Caco-2 (cell line): ENCODE measurements at regions not wholly inside any gene's neighbourhood (a gene's known extent, or its start where the extent isn't known, plus 50 kb on each side); places are given as distances from the start of the nearest gene placed in this dataset.

Experiments used
- BruUV-seq: library from RNA; stranded (reverse); fragments of 400-500 nt; replicated peaks from 2 replicates; lab custom pipeline; 2021; lab: Mats Ljungman, UMichigan
- CTCF ChIA-PET: fragments of 300-600 bp; sonication (Branson Sonifier 250); formaldehyde crosslinking; loops from one replicate; lab custom pipeline; 2022; ENCODE audit warnings: antibody characterized with exemption; lab: Charles Lee
- POLR2A ChIA-PET: fragments of 300-600 bp; sonication (Branson Sonifier 250); formaldehyde crosslinking; loops from one replicate; lab custom pipeline; 2022; ENCODE audit warnings: antibody characterized with exemption; lab: Charles Lee
- DNase-seq, 2 experiments: peaks; one replicate each; pipeline versions ENCODE4 v3.0.0 to v3.0.0-alpha.2; 2020 to 2022
- H3K27me3 ChIP-seq: replicated peaks from 2 replicates; pipeline ENCODE4 v1.6.0; 2011; ENCODE audit warnings: low read length; ENCODE audit not compliant: control insufficient read depth, insufficient read depth
- H3K36me3 ChIP-seq: 2 replicates; pipeline ENCODE4 v1.5.1; 2011; ENCODE audit warnings: low read length; ENCODE audit not compliant: control insufficient read depth, insufficient read depth
- H3K4me1 ChIP-seq: fragments of 250-450 bp; sonication (Bioruptor Pico); 2 replicates; pipeline ENCODE4 v1.5.1; 2020; ENCODE audit warnings: mild to moderate bottlenecking
- H3K4me3 ChIP-seq: 2 replicates; pipeline ENCODE4 v1.5.1; 2011; ENCODE audit warnings: low read depth, mild to moderate bottlenecking, control low read depth, low read length
- H3K9me3 ChIP-seq: fragments of 250-450 bp; sonication (Bioruptor Pico); 2 replicates; pipeline ENCODE4 v1.5.1; 2020; ENCODE audit warnings: mild to moderate bottlenecking, moderate library complexity
- H3K27ac Mint-ChIP-seq: one replicate; pipeline ENCODE4 v1.8.0; 2022; ENCODE audit warnings: mixed read lengths; ENCODE audit not compliant: unreplicated experiment
- H3K27me3 Mint-ChIP-seq: one replicate; pipeline ENCODE4 v1.8.0; 2022; ENCODE audit warnings: mixed read lengths; ENCODE audit not compliant: insufficient read depth, unreplicated experiment
- H3K36me3 Mint-ChIP-seq: one replicate; pipeline ENCODE4 v1.8.0; 2022; ENCODE audit warnings: mild to moderate bottlenecking, mixed read lengths; ENCODE audit not compliant: insufficient read depth, unreplicated experiment
- H3K4me1 Mint-ChIP-seq: one replicate; pipeline ENCODE4 v1.8.0; 2022; ENCODE audit warnings: low read depth, mixed read lengths; ENCODE audit not compliant: unreplicated experiment
- H3K4me3 Mint-ChIP-seq: one replicate; pipeline ENCODE4 v1.8.0; 2022; ENCODE audit warnings: mild to moderate bottlenecking, moderate library complexity, mixed read lengths; ENCODE audit not compliant: unreplicated experiment
- H3K9me3 Mint-ChIP-seq: one replicate; pipeline ENCODE4 v1.8.0; 2022; ENCODE audit warnings: mixed read lengths; ENCODE audit not compliant: unreplicated experiment
- intact Hi-C: fragments of 100-400 bp; cut with micrococcal nuclease; formaldehyde crosslinking; loops from one replicate; pipeline ENCODE4 v1.10.0; 2022; ENCODE audit not compliant: unreplicated experiment
- TF ChIP-seq, protein P1 (sequence below), 2 experiments: fragments of 200-600 bp in 1 of 2; IDR thresholded peaks; 1 replicate in 1 of 2; 2 replicates in 1 of 2; pipeline versions ENCODE4 v1.5.1 to v1.8.0; 2011 to 2022; ENCODE audit warnings: antibody characterized with exemption in 1 of 2, control low read depth in 1 of 2, inconsistent platforms in 1 of 2, low read depth in 1 of 2, low read length in 1 of 2, mild to moderate bottlenecking in 1 of 2, moderate library complexity in 1 of 2; ENCODE audit not compliant: insufficient read depth in 1 of 2, severe bottlenecking in 1 of 2, unreplicated experiment in 1 of 2

DNA sequence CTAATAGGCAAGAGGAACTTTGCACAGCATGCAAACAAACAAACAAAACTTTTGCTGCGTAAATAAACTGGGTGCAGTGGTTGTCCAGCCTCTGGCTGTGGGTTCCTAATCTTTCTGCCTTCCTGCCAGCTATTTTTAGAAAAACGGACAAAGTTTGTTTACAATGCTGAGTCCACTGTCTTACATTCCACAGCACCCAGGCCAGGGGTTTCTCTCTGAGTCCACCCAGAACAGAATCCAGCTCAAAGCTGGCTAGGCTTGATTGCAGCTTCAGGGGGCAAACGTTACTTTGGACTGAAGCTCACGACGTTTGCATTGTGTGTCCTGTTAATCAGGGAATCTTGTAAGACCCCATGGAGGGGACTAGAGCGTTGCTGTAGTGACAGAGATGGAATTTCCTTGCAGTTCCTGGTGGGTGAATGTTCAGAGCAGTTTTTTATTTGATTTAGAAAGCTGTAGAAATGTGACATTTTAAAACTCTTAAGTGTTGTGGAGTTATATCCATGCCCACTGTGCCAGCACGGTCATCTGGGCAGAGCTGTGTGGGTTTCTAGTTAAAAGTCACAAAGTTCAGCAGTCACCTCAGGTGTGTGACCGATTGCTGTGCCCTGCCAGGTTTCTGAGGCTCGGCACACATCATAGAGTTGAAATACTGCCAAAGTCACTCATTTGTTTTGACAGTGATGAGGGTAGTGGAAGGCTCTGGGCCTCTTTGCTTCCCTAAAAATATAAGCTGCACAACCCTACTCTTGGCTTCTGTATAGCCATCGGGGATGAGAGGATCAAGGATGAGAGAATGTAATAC, 247.0 kb downstream of the STK31 start:
- Histone ChIP-seq H3K4me1 (peaks cover 9% of the 10 kb centered on the region; the same call in 1 of the 2 replicates), H3K36me3 (no peaks in the 10 kb centered on the region), H3K9me3 (no peaks in the 10 kb centered on the region), H3K27me3 (no peaks in the 10 kb centered on the region), H3K4me3 (no peak overlapping the region)
- TF ChIP-seq, protein P1, sequence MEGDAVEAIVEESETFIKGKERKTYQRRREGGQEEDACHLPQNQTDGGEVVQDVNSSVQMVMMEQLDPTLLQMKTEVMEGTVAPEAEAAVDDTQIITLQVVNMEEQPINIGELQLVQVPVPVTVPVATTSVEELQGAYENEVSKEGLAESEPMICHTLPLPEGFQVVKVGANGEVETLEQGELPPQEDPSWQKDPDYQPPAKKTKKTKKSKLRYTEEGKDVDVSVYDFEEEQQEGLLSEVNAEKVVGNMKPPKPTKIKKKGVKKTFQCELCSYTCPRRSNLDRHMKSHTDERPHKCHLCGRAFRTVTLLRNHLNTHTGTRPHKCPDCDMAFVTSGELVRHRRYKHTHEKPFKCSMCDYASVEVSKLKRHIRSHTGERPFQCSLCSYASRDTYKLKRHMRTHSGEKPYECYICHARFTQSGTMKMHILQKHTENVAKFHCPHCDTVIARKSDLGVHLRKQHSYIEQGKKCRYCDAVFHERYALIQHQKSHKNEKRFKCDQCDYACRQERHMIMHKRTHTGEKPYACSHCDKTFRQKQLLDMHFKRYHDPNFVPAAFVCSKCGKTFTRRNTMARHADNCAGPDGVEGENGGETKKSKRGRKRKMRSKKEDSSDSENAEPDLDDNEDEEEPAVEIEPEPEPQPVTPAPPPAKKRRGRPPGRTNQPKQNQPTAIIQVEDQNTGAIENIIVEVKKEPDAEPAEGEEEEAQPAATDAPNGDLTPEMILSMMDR (IDR thresholded peaks at IDR 0.05; ENCODE audit: insufficient read depth in 1 of 2, low read depth in 1 of 2, low read length in 1 of 2, severe bottlenecking in 1 of 2, unreplicated experiment in 1 of 2) = no peak
- intact Hi-C loops = no loop called here
- CTCF ChIA-PET = no interaction called here
- peaks cover 25% of the 10 kb centered on the region for H3K4me1 Mint-ChIP-seq
- DNase-seq = no peak
- H3K4me3 Mint-ChIP-seq = no peak overlapping the region
- no peaks in the 10 kb centered on the region for H3K36me3 Mint-ChIP-seq
- POLR2A ChIA-PET = no interaction called here
- no peaks in the 10 kb centered on the region for H3K27me3 Mint-ChIP-seq
- peaks cover 6% of the 10 kb centered on the region for H3K9me3 Mint-ChIP-seq
- no TSS peak for BruUV-seq
- H3K27ac Mint-ChIP-seq = no peak overlapping the region

DNA sequence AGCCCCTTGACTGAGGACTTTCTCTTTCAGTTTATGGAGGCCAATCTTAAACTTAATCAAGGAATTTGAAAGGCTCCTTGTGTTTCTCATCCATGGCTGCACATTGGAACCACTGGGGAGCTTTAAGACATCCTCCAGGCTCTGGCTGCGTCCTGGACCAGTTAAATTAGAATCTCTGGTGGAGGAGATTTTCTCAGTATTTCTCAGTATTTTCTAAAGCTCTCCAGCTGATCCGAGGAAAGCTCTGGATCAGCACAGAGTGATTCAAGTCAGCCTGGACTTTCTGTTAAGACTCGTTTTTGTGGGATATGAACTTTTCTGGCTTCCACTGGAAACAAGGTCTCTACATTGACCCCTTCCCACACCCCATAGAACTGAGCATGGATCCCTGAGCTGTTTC, 249.8 kb downstream of the STK31 start:
- H3K4me1 ChIP-seq = peaks cover 9% of the 10 kb centered on the region; the same call in 1 of the 2 replicates
- Mint-ChIP-seq H3K27ac (no peak overlapping the region), H3K27me3 (no peaks in the 10 kb centered on the region), H3K9me3 (peaks cover 6% of the 10 kb centered on the region), H3K36me3 (no peaks in the 10 kb centered on the region), H3K4me3 (no peak overlapping the region), H3K4me1 (peaks cover 21% of the 10 kb centered on the region)
- no peak overlapping the region for H3K4me3 ChIP-seq
- H3K27me3 ChIP-seq = no peaks in the 10 kb centered on the region
- intact Hi-C loops = no loop called here
- BruUV-seq = no TSS peak
- DNase-seq = no peak
- no peaks in the 10 kb centered on the region for H3K36me3 ChIP-seq
- POLR2A ChIA-PET = no interaction called here
- TF ChIP-seq, protein P1 (IDR thresholded peaks at IDR 0.05; ENCODE audit: insufficient read depth in 1 of 2, low read depth in 1 of 2, low read length in 1 of 2, severe bottlenecking in 1 of 2, unreplicated experiment in 1 of 2) = no peak
- CTCF ChIA-PET = no interaction called here
- no peaks in the 10 kb centered on the region for H3K9me3 ChIP-seq

DNA sequence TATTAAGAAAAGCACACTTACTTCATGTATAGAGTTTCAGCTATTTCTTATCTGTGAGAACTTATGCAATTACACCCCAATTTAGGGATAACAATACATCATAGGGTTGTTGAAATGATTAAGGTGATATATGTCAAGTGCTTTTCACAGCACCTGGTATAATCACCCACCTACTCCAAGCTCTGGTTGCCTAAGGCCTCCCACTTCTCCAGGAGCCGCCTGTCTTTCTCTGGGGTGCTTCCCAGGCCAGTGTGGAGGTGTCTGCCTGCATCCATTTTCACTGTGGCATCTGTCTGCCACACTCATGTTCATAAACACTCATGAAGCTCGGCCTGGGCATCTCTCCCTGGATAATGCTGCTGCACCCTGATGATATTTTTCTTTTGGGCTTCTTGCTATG, 250.3 kb downstream of the STK31 start:
- H3K27ac Mint-ChIP-seq = no peak overlapping the region
- H3K27me3 ChIP-seq = no peaks in the 10 kb centered on the region
- H3K4me3 Mint-ChIP-seq = no peak overlapping the region
- no peak overlapping the region for H3K4me3 ChIP-seq
- no TSS peak for BruUV-seq
- peaks cover 3% of the 10 kb centered on the region for H3K9me3 Mint-ChIP-seq
- peaks cover 9% of the 10 kb centered on the region; the same call in 1 of the 2 replicates for H3K4me1 ChIP-seq
- H3K4me1 Mint-ChIP-seq = peaks cover 16% of the 10 kb centered on the region
- intact Hi-C loops = no loop called here
- TF ChIP-seq, protein P1 (IDR thresholded peaks at IDR 0.05; ENCODE audit: insufficient read depth in 1 of 2, low read depth in 1 of 2, low read length in 1 of 2, severe bottlenecking in 1 of 2, unreplicated experiment in 1 of 2) = no peak
- no peaks in the 10 kb centered on the region for H3K36me3 ChIP-seq
- no peak for DNase-seq
- POLR2A ChIA-PET = no interaction called here
- H3K36me3 Mint-ChIP-seq = no peaks in the 10 kb centered on the region
- H3K27me3 Mint-ChIP-seq = no peaks in the 10 kb centered on the region
- CTCF ChIA-PET = no interaction called here
- no peaks in the 10 kb centered on the region for H3K9me3 ChIP-seq
